Esophagus squamous epithelium (tissue), 5 donors: ENCODE measurements at regions not wholly inside any gene's neighbourhood (a gene's known extent, or its start where the extent isn't known, plus 50 kb on each side); places are given as distances from the start of the nearest gene placed in this dataset.

ENCODE experiments used
- DNase-seq: peaks from one replicate; lab custom pipeline; 2025; lab: John Stamatoyannopoulos, UW
- H3K27ac ChIP-seq, 4 donors: fragments of 200-600 bp; sonication (generic); one replicate each; pipeline ENCODE4 v1.5.1; 2016 to 2019; ENCODE audit warnings: mild to moderate bottlenecking in 1 of 4
- H3K27me3 ChIP-seq, 4 donors: fragments of 200-600 bp; sonication (generic); 1 replicate in 3 of 4; 2 replicates in 1 of 4; pipeline versions ENCODE4 v1.5.1 to v1.6.0; 2017 to 2021; ENCODE audit warnings: antibody characterized with exemption in 1 of 4
- H3K36me3 ChIP-seq, 3 donors: fragments of 200-600 bp; sonication (generic); one replicate each; pipeline ENCODE4 v1.5.1; 2016 to 2019
- H3K4me1 ChIP-seq, 3 donors: fragments of 200-600 bp; sonication (generic); one replicate each; pipeline ENCODE4 v1.5.1; 2017 to 2019
- H3K4me3 ChIP-seq, 4 donors: fragments of 200-600 bp; sonication (generic); 1 replicate in 3 of 4; 2 replicates in 1 of 4; pipeline ENCODE4 v1.5.1; 2016 to 2019; ENCODE audit warnings: mild to moderate bottlenecking in 2 of 4, moderate library complexity in 1 of 4
- H3K9me3 ChIP-seq, 3 donors: fragments of 200-600 bp; sonication (generic); one replicate each; pipeline ENCODE4 v1.5.1; 2016 to 2019
- POLR2A ChIP-seq, 4 donors: fragments of 450-650 bp; IDR thresholded peaks; one replicate each; pipeline ENCODE4 v1.6.1; 2017; ENCODE audit warnings: antibody characterized with exemption in 4 of 4, mild to moderate bottlenecking in 4 of 4, moderate library complexity in 3 of 4
- WGBS, 2 donors: methylation state at CpG; one replicate each; pipeline ENCODE4 v1.1.5; 2018; 5-methylcytosine and 5-hydroxymethylcytosine counted together
- intact Hi-C: fragments of 100-400 bp; cut with DNase I; formaldehyde crosslinking; loops from one replicate; pipeline ENCODE4 v1.15.0; 2022
- TF ChIP-seq, protein P1 (sequence below), 6 experiments: fragments of 450-650 bp in 4 of 6; fragments of 200-600 bp in 2 of 6; sonication (generic) in 2 of 6; IDR thresholded peaks; one replicate each; pipeline ENCODE4 v1.5.1; 2016 to 2019; ENCODE audit warnings: antibody characterized with exemption in 6 of 6, mild to moderate bottlenecking in 4 of 6, moderate library complexity in 4 of 6
- donor health status: DM: yes; HTN: yes; CAD: no.

DNA sequence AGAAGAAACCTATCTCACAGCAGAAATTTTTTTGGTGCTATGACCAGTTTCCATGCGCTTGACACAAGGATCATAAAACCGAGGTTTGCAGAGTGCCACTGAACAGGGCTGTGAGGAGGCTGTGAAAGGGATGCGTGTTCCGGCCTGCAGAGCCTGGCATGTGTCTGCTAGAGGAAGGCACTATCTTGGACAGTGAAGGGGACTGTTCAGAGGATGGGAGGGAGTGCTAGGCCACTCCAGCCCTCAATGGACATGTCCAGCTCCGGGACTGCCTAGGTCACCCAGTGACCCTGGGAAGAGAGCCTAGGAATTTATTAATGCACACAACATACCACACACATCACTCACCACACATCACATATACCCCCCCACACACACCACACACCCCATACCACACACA lies 275.9 kb downstream of the GADD45G start:
- H3K9me3 ChIP-seq: no peaks in the 10 kb centered on the region
- no peak overlapping the region for H3K27ac ChIP-seq
- intact Hi-C loops: no loop called here
- 27 to 44% methylated on average over 1 to 5 of the region's 5 CpGs for WGBS, 2 donors
- H3K36me3 ChIP-seq: no peaks in the 10 kb centered on the region
- peaks cover 0 to 42% (median 7%) of the 10 kb centered on the region in 3 donors for H3K4me1 ChIP-seq
- DNase-seq: no peak
- no peak for TF ChIP-seq POLR2A (IDR thresholded peaks at IDR 0.05)
- TF ChIP-seq, protein P1, sequence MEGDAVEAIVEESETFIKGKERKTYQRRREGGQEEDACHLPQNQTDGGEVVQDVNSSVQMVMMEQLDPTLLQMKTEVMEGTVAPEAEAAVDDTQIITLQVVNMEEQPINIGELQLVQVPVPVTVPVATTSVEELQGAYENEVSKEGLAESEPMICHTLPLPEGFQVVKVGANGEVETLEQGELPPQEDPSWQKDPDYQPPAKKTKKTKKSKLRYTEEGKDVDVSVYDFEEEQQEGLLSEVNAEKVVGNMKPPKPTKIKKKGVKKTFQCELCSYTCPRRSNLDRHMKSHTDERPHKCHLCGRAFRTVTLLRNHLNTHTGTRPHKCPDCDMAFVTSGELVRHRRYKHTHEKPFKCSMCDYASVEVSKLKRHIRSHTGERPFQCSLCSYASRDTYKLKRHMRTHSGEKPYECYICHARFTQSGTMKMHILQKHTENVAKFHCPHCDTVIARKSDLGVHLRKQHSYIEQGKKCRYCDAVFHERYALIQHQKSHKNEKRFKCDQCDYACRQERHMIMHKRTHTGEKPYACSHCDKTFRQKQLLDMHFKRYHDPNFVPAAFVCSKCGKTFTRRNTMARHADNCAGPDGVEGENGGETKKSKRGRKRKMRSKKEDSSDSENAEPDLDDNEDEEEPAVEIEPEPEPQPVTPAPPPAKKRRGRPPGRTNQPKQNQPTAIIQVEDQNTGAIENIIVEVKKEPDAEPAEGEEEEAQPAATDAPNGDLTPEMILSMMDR (IDR thresholded peaks at IDR 0.05): no peak
- H3K4me3 ChIP-seq: no peak overlapping the region
- H3K27me3 ChIP-seq: no peaks in the 10 kb centered on the region

DNA sequence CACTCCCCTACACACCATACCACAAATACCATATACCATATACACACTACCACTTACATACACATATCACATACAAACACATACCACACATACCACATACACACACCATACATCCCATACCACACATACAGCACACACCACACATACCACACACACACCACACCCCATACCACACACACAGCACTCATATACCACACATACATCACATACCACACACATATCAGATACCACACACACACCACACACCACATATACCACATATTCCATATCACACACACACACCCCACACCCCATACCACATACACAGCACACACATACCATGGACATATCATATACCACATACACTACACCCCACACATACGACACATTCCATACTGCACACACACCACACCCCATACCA lies 276.6 kb downstream of the GADD45G start:
- Histone ChIP-seq H3K9me3 (no peaks in the 10 kb centered on the region), H3K36me3 (no peaks in the 10 kb centered on the region), H3K4me3 (no peak overlapping the region), H3K27ac (no peak overlapping the region), H3K27me3 (no peaks in the 10 kb centered on the region), H3K4me1 (peaks cover 0 to 40% (median 7%) of the 10 kb centered on the region in 3 donors)
- WGBS, 2 donors: 93 to 100% methylated on average over 1 of the region's 1 CpG
- DNase-seq: no peak
- intact Hi-C loops: no loop called here
- TF ChIP-seq, protein P1 (IDR thresholded peaks at IDR 0.05): no peak

DNA sequence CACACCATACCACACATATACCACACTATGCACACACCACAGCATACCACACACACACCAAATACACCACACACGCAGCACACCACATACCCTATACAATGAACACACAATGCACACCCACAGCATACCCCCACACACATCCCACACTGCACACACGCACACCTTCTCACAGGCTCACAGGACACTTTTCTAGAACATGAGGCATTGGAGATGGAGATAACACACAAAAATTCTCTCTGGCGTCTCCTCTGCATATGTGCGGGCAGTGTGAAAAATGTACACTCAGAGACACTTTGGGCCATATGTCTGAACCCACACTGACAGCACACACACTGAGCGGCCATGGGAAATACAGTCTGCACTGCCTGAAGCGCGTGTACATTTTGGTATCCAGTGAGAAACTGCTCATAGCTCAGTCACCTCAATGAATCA lies 278.1 kb downstream of the GADD45G start:
- Histone ChIP-seq H3K9me3 (no peaks in the 10 kb centered on the region), H3K4me3 (no peak overlapping the region), H3K4me1 (peaks cover 0 to 31% (median 7%) of the 10 kb centered on the region in 3 donors), H3K36me3 (no peaks in the 10 kb centered on the region), H3K27me3 (no peaks in the 10 kb centered on the region), H3K27ac (no peak overlapping the region)
- no peak for TF ChIP-seq POLR2A (IDR thresholded peaks at IDR 0.05)
- intact Hi-C loops: no loop called here
- 90 to 93% methylated on average over 4 to 7 of the region's 7 CpGs for WGBS, 2 donors
- DNase-seq: no peak

DNA sequence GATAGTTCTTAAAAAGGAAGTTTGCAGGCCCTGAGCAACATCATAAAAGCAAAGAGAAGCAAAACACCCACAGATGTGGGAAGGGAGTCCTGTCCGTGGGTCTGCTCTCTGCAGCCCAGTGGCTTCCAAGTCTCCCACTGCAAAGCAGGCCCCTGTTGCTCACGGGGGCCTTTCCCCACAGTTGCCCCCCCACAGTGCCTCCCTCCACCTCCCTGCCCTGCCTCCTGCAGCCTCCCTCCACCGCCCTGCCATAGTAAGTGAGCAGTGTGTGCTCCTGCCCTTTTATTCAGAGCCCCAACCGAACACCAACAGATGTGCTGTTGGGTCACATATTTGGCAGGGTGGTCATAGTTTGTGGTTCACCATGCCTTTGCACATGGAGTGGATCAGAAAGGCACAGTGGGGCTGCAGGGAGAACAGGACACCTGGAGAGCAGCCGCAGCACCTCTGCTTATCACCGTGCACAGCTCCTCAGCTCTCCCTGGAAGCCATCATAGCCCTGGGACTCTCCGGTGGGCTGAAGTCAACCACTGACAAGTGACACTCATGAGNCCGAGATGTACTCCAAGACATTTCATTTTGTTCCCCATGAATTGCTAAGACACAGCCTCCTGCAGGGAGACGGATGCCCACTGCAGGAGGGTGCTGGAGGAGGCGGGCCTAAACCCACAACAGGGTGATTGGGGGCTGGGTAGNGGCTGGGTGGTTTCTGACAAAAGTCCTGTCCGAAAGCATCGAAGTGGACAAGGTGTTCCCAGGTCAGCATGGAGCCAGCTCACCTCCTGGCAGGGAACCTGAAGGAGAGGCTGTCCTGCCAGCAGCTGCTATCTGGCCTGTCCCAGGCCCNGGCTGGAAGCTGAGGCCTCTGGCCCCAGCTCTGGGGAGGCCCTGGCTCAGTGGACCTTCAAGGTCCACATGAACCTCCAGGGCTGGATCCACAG lies 278.9 kb downstream of the GADD45G start:
- DNase-seq: no peak
- Histone ChIP-seq H3K36me3 (no peaks in the 10 kb centered on the region), H3K4me1 (peaks cover 0 to 25% (median 5%) of the 10 kb centered on the region in 3 donors), H3K27ac (no peak overlapping the region), H3K27me3 (no peaks in the 10 kb centered on the region), H3K9me3 (no peaks in the 10 kb centered on the region), H3K4me3 (no peak overlapping the region)
- intact Hi-C loops: no loop called here
- 88 to 93% methylated on average over 5 to 7 of the region's 12 CpGs for WGBS, 2 donors
- TF ChIP-seq, protein P1 (IDR thresholded peaks at IDR 0.05): no peak
- TF ChIP-seq POLR2A (IDR thresholded peaks at IDR 0.05): no peak

DNA sequence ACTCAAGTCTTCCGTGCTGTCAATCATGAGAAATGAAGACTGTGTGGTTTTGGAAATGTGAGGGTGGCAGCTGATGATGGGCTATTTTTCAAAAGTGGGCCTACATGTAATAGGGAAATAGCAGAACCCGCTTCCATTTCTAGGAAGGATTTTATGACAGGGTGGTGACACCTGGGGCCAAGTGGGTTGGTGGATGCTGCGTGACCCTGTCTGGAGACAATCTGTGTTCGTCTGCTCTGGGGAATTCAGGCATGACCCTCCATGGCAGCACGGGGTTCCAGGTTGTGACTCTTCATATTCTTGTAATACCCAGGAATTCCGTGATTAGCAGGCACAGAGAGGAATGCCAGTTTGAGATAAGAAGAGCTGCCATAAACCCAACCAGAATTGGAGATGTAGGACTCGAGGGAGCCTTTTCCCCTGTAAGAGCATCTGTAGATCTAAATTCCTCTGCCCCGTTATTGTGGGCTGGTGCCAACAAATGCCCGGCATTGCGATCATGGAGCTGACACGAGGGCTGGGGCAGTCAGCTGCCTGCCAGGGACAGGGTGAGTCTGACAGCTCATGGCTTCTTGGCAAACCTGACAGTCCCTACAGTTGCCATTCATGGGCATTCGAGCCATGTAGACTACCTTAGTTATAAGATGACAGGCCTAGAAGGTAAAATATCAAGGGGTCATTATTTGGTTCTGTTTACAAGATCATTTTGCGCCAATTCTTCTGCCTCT lies 279.7 kb downstream of the GADD45G start:
- intact Hi-C loops: no loop called here
- TF ChIP-seq, protein P1 (IDR thresholded peaks at IDR 0.05): no peak
- Histone ChIP-seq H3K4me3 (no peak overlapping the region), H3K9me3 (no peaks in the 10 kb centered on the region), H3K27me3 (no peaks in the 10 kb centered on the region), H3K27ac (no peak overlapping the region), H3K36me3 (no peaks in the 10 kb centered on the region), H3K4me1 (peaks cover 0 to 16% (median 0%) of the 10 kb centered on the region in 3 donors)
- 86 to 92% methylated on average over 7 to 12 of the region's 13 CpGs for WGBS, 2 donors
- no peak for DNase-seq
